IMR-90 (cell line): ENCODE measurements at regions not wholly inside any gene's neighbourhood (a gene's known extent, or its start where the extent isn't known, plus 50 kb on each side); places are given as distances from the start of the nearest gene placed in this dataset.

ENCODE experiments used
- ATAC-seq: fragments of 200-7000 bp; cut with Tn5 transposase; 2 replicates; pipeline ENCODE4 v1.9.1; 2020; ENCODE audit warnings: low read depth, mild to moderate bottlenecking, moderate library complexity
- BruUV-seq: library from RNA; stranded (reverse); fragments of 400-500 nt; replicated peaks from 2 replicates; lab custom pipeline; 2021; lab: Mats Ljungman, UMichigan
- CTCF ChIA-PET: fragments of 300-600 bp; formaldehyde crosslinking; extraction: SDS; loops from one replicate; lab custom pipeline; 2021; ENCODE audit warnings: antibody characterized with exemption; lab: Yijun Ruan, JAX
- POLR2A ChIA-PET: fragments of 300-600 bp; sonication (Branson Sonifier 250); formaldehyde crosslinking; loops from one replicate; lab custom pipeline; 2022; ENCODE audit warnings: antibody characterized with exemption; ENCODE audit not compliant: unreplicated experiment; lab: Charles Lee
- DNase-seq: peaks from one replicate; pipeline ENCODE4 v3.0.0; 2013
- H2AFZ ChIP-seq: replicated peaks from 2 replicates; pipeline ENCODE3; 2013; ENCODE audit warnings: low read length, mild to moderate bottlenecking; ENCODE audit not compliant: poor library complexity
- H2AK5ac ChIP-seq: 2 replicates; pipeline ENCODE4 v1.6.1; 2013; ENCODE audit warnings: low read depth, low read length, inconsistent platforms
- H2AK9ac ChIP-seq: replicated peaks from 2 replicates; pipeline ENCODE3; 2013; ENCODE audit warnings: mild to moderate bottlenecking, low read depth, low read length, moderate library complexity; ENCODE audit not compliant: poor library complexity
- H2BK120ac ChIP-seq: 2 replicates; pipeline ENCODE4 v1.6.1; 2013; ENCODE audit warnings: low read depth, low read length, inconsistent platforms
- H2BK15ac ChIP-seq: 3 replicates; pipeline ENCODE4 v1.6.1; 2013; ENCODE audit warnings: low read depth, low read length, inconsistent platforms
- H2BK20ac ChIP-seq: 2 replicates; pipeline ENCODE4 v1.6.1; 2013; ENCODE audit warnings: low read depth, mild to moderate bottlenecking, inconsistent platforms, low read length, moderate library complexity
- H2BK5ac ChIP-seq: 2 replicates; pipeline ENCODE4 v1.6.1; 2013; ENCODE audit warnings: mild to moderate bottlenecking, low read depth, low read length, inconsistent platforms; ENCODE audit not compliant: poor library complexity, severe bottlenecking
- H3K14ac ChIP-seq: replicated peaks from 2 replicates; pipeline ENCODE4 v1.6.1; 2013; ENCODE audit warnings: low read depth, low read length, inconsistent platforms
- H3K18ac ChIP-seq: 2 replicates; pipeline ENCODE4 v1.6.1; 2013; ENCODE audit warnings: low read depth, low read length, control low read depth
- H3K23ac ChIP-seq: 2 replicates; pipeline ENCODE4 v1.6.1; 2013; ENCODE audit warnings: low read depth, low read length, inconsistent platforms
- H3K27ac ChIP-seq: 2 replicates; pipeline ENCODE4 v1.5.1; 2013; ENCODE audit warnings: mild to moderate bottlenecking, control low read depth, low read length; ENCODE audit not compliant: insufficient read depth
- H3K27me3 ChIP-seq: 2 replicates; pipeline ENCODE4 v1.6.1; 2013; ENCODE audit warnings: low read length; ENCODE audit not compliant: control insufficient read depth, insufficient read depth
- H3K36me3 ChIP-seq: 2 replicates; pipeline ENCODE4 v1.6.1; 2013; ENCODE audit warnings: low read length, mixed read lengths; ENCODE audit not compliant: control insufficient read depth, insufficient read depth
- H3K4ac ChIP-seq: 2 replicates; pipeline ENCODE4 v1.6.1; 2013; ENCODE audit warnings: low read depth, low read length, inconsistent platforms
- H3K4me1 ChIP-seq: 2 replicates; pipeline ENCODE4 v1.6.1; 2013; ENCODE audit warnings: low read length, mixed read lengths; ENCODE audit not compliant: control insufficient read depth, insufficient read depth
- H3K4me2 ChIP-seq: 2 replicates; pipeline ENCODE4 v1.6.1; 2013; ENCODE audit warnings: low read depth, mild to moderate bottlenecking, control low read depth, low read length, moderate library complexity
- H3K4me3 ChIP-seq: 2 replicates; pipeline ENCODE4 v1.5.1; 2013; ENCODE audit warnings: low read depth, mild to moderate bottlenecking, control low read depth, low read length, moderate library complexity; ENCODE audit not compliant: insufficient read depth
- H3K56ac ChIP-seq: 2 replicates; pipeline ENCODE4 v1.6.1; 2013; ENCODE audit warnings: low read length, inconsistent platforms; ENCODE audit not compliant: insufficient read depth; ENCODE audit errors: extremely low read depth
- H3K79me1 ChIP-seq, 2 experiments: 2 replicates each; pipeline ENCODE4 v1.6.1; 2013; ENCODE audit warnings: low read length in 2 of 2, inconsistent platforms in 1 of 2, low read depth in 1 of 2
- H3K9ac ChIP-seq: 2 replicates; pipeline ENCODE4 v1.6.1; 2013; ENCODE audit warnings: low read depth, low read length, control low read depth
- H3K9me1 ChIP-seq: 2 replicates; pipeline ENCODE4 v1.6.1; 2013; ENCODE audit warnings: low read length, inconsistent platforms; ENCODE audit not compliant: insufficient read depth
- H3K9me3 ChIP-seq: 2 replicates; pipeline ENCODE4 v1.6.1; 2013; ENCODE audit warnings: low read length; ENCODE audit not compliant: control insufficient read depth, insufficient read depth
- H4K20me1 ChIP-seq: 2 replicates; pipeline ENCODE4 v1.6.1; 2013; ENCODE audit warnings: low read length, inconsistent platforms; ENCODE audit not compliant: insufficient read depth
- H4K5ac ChIP-seq: 2 replicates; pipeline ENCODE4 v1.6.1; 2013; ENCODE audit warnings: mild to moderate bottlenecking, low read depth, low read length, control low read depth
- H4K8ac ChIP-seq, 2 experiments: 2 replicates each; pipeline ENCODE4 v1.6.1; 2013; ENCODE audit warnings: low read depth in 2 of 2, low read length in 2 of 2, control low read depth in 1 of 2, inconsistent platforms in 1 of 2
- H4K91ac ChIP-seq: 2 replicates; pipeline ENCODE4 v1.6.1; 2013; ENCODE audit warnings: low read depth, low read length, inconsistent platforms; ENCODE audit not compliant: insufficient read depth
- FOS ChIP-seq: fragments of 150-350 bp; IDR thresholded peaks from 2 replicates; pipeline ENCODE4 v1.6.1; 2016; ENCODE audit warnings: low read depth, low read length
- MAFK ChIP-seq: IDR thresholded peaks from 2 replicates; pipeline ENCODE4 v1.6.1; 2012; ENCODE audit warnings: low read depth, low read length, improper control_type of control experiment
- MAZ ChIP-seq: IDR thresholded peaks from 2 replicates; pipeline ENCODE4 v1.6.1; 2012; ENCODE audit warnings: low read depth, mild to moderate bottlenecking, low read length, improper control_type of control experiment, moderate library complexity, borderline replicate concordance
- MXI1 ChIP-seq: IDR thresholded peaks from 2 replicates; pipeline ENCODE4 v1.6.1; 2012; ENCODE audit warnings: low read depth, mild to moderate bottlenecking, low read length, moderate library complexity, borderline replicate concordance
- POLR2A ChIP-seq: IDR thresholded peaks from 2 replicates; pipeline ENCODE4 v1.6.1; 2012; ENCODE audit warnings: mild to moderate bottlenecking, low read depth, low read length
- RFX5 ChIP-seq: IDR thresholded peaks from 2 replicates; pipeline ENCODE4 v1.8.0; 2012; ENCODE audit warnings: low read depth, mild to moderate bottlenecking, low read length, moderate library complexity
- SMC3 ChIP-seq: fragments of 150-350 bp; IDR thresholded peaks from 2 replicates; pipeline ENCODE4 v1.6.1; 2016; ENCODE audit warnings: low read depth, mild to moderate bottlenecking, antibody characterized with exemption, low read length, moderate library complexity
- WGBS, 2 experiments: methylation state at CpG; one replicate each; pipeline versions ENCODE4 v1.1.5 to v1.1.7; 2013; ENCODE audit warnings: missing lambda C conversion rate in 2 of 2; ENCODE audit not compliant: insufficient read length in 1 of 2; ENCODE audit errors: extremely low coverage in 2 of 2; 5-methylcytosine and 5-hydroxymethylcytosine counted together
- dilution Hi-C: fragments of 300-500 bp; cut with HindIII; formaldehyde crosslinking; loops from one replicate; pipeline ENCODE4 v1.14.3; 2018; ENCODE audit warnings: low sequenced_read_pairs; ENCODE audit not compliant: unreplicated experiment
- in situ Hi-C: fragments of 300-500 bp; cut with MboI; formaldehyde crosslinking; loops from 3 replicates; pipeline ENCODE4 v1.14.3; 2019; ENCODE audit warnings: low sequenced_read_pairs, inconsistent platforms, mixed read lengths
- intact Hi-C: fragments of 100-400 bp; cut with micrococcal nuclease; formaldehyde crosslinking; loops from 2 replicates; pipeline ENCODE4 v1.10.0; 2022
- TF ChIP-seq, protein P1 (sequence below): fragments of 150-350 bp; IDR thresholded peaks from 2 replicates; pipeline ENCODE4 v1.6.1; 2016; ENCODE audit warnings: low read depth, mild to moderate bottlenecking, low read length, moderate library complexity, borderline replicate concordance

GRCh38 chr20:56865055-56865454 is 235.9 kb downstream of the TFAP2C start:
- H2AK5ac ChIP-seq = no peak overlapping the region
- dilution Hi-C loops = no loop called here
- no peak overlapping the region for H2AFZ ChIP-seq
- H3K36me3 ChIP-seq = no peaks in the 10 kb centered on the region
- no peaks in the 10 kb centered on the region for H4K20me1 ChIP-seq
- no peak overlapping the region for H2BK20ac ChIP-seq
- DNase-seq = no peak
- no peak overlapping the region for H3K4me3 ChIP-seq
- in situ Hi-C loops = no loop called here
- ATAC-seq = no peak
- no peak overlapping the region for H2AK9ac ChIP-seq
- no peak overlapping the region for H4K8ac ChIP-seq
- no peaks in the 10 kb centered on the region for H3K4me1 ChIP-seq
- no peaks in the 10 kb centered on the region for H3K9me3 ChIP-seq
- H2BK120ac ChIP-seq = no peak overlapping the region
- no peak overlapping the region for H3K27ac ChIP-seq
- POLR2A ChIA-PET = no interaction called here
- H3K14ac ChIP-seq = no peak overlapping the region
- no TSS peak for BruUV-seq
- H3K23ac ChIP-seq = no peak overlapping the region
- no peak overlapping the region for H2BK15ac ChIP-seq
- H3K9me1 ChIP-seq = no peaks in the 10 kb centered on the region
- intact Hi-C loops = no loop called here
- no peak overlapping the region for H3K4ac ChIP-seq
- 0% methylated on average over 1 of the region's 10 CpGs; no CpG with 5 or more reads in 1 of the 2 experiments for WGBS, 2 experiments
- no peak for TF ChIP-seq FOS
- no peak for TF ChIP-seq RFX5
- TF ChIP-seq MXI1 = no peak
- TF ChIP-seq POLR2A = no peak
- no peak for TF ChIP-seq SMC3
- TF ChIP-seq MAZ = no peak
- TF ChIP-seq, protein P1, sequence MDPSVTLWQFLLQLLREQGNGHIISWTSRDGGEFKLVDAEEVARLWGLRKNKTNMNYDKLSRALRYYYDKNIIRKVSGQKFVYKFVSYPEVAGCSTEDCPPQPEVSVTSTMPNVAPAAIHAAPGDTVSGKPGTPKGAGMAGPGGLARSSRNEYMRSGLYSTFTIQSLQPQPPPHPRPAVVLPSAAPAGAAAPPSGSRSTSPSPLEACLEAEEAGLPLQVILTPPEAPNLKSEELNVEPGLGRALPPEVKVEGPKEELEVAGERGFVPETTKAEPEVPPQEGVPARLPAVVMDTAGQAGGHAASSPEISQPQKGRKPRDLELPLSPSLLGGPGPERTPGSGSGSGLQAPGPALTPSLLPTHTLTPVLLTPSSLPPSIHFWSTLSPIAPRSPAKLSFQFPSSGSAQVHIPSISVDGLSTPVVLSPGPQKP = no peak
- TF ChIP-seq MAFK = no peak
- H3K79me1 ChIP-seq = no peaks in the 10 kb centered on the region
- CTCF ChIA-PET = no interaction called here
- H4K5ac ChIP-seq = no peak overlapping the region
- H3K18ac ChIP-seq = no peak overlapping the region
- no peak overlapping the region for H3K9ac ChIP-seq
- no peak overlapping the region for H3K56ac ChIP-seq
- H2BK5ac ChIP-seq = no peak overlapping the region
- no peak overlapping the region for H4K91ac ChIP-seq
- H3K4me2 ChIP-seq = no peak overlapping the region
- peaks cover 7% of the 10 kb centered on the region for H3K27me3 ChIP-seq
